B cell (primary cell): ENCODE measurements at regions not wholly inside any gene's neighbourhood (a gene's known extent, or its start where the extent isn't known, plus 50 kb on each side); places are given as distances from the start of the nearest gene placed in this dataset.

Source experiments
- ATAC-seq: fragments of 200-7000 bp; cut with Tn5 transposase; one replicate; pipeline ENCODE4 v1.10.0; 2021; ENCODE audit warnings: low read depth, mild to moderate bottlenecking, moderate number of reproducible peaks, moderate library complexity
- CTCF ChIA-PET: fragments of 350-600 bp; sonication (Branson Sonifier 250); formaldehyde crosslinking; loops from one replicate; lab custom pipeline; 2021; ENCODE audit warnings: antibody characterized with exemption, inconsistent platforms; lab: Charles Lee
- POLR2A ChIA-PET: fragments of 350-600 bp; sonication (Branson Sonifier 250); formaldehyde crosslinking; loops from one replicate; lab custom pipeline; 2021; ENCODE audit warnings: antibody characterized with exemption; lab: Charles Lee
- DNase-seq: peaks from one replicate; pipeline ENCODE4 v3.0.0; 2013
- H2AFZ ChIP-seq: 2 replicates; pipeline ENCODE4 v1.6.1; 2012; ENCODE audit warnings: mild to moderate bottlenecking, low read depth, low read length; ENCODE audit not compliant: insufficient read depth, poor library complexity, severe bottlenecking
- H3K27ac ChIP-seq, 2 donors: 1 replicate in 1 of 2; 2 replicates in 1 of 2; pipeline ENCODE4 v1.5.1; 2012 to 2013; ENCODE audit warnings: low read length in 2 of 2, mild to moderate bottlenecking in 2 of 2, moderate library complexity in 1 of 2
- H3K27me3 ChIP-seq, 4 experiments: fragments of 200-600 bp in 1 of 4; sonication (generic) in 1 of 4; replicated peaks in 1 of 4; 1 replicate in 2 of 4; 2 replicates in 2 of 4; pipeline versions ENCODE4 v1.6.1 to v1.7.0; 2013 to 2016; ENCODE audit warnings: low read length in 3 of 4, mild to moderate bottlenecking in 2 of 4, mixed read lengths in 1 of 4, moderate library complexity in 1 of 4; ENCODE audit not compliant: insufficient read depth in 4 of 4, control insufficient read depth in 3 of 4; ENCODE audit errors: control extremely low read depth in 1 of 4
- H3K36me3 ChIP-seq, 2 experiments: replicated peaks in 1 of 2; 1 replicate in 1 of 2; 2 replicates in 1 of 2; pipeline versions ENCODE4 v1.6.1 to v1.7.1; 2013; ENCODE audit warnings: low read length in 1 of 2; ENCODE audit not compliant: insufficient read depth in 2 of 2, control insufficient read depth in 1 of 2; ENCODE audit errors: control extremely low read depth in 1 of 2, extremely low read depth in 1 of 2
- H3K4me1 ChIP-seq, 2 donors: fragments of 200-600 bp in 1 of 2; sonication (generic) in 1 of 2; 1 replicate in 1 of 2; 2 replicates in 1 of 2; pipeline versions ENCODE4 v1.5.1 to v1.6.1; 2013 to 2017; ENCODE audit warnings: low read length in 2 of 2; ENCODE audit not compliant: control insufficient read depth in 2 of 2, insufficient read depth in 2 of 2
- H3K4me2 ChIP-seq: replicated peaks from 2 replicates; pipeline ENCODE3; 2012; ENCODE audit warnings: mild to moderate bottlenecking, low read depth, low read length; ENCODE audit not compliant: poor library complexity, severe bottlenecking
- H3K4me3 ChIP-seq, 5 experiments: fragments of 200-600 bp in 1 of 5; sonication (generic) in 1 of 5; 1 replicate in 3 of 5; 2 replicates in 2 of 5; pipeline versions ENCODE4 v1.5.1 to v1.7.0; 2011 to 2016; ENCODE audit warnings: low read length in 4 of 5, mild to moderate bottlenecking in 4 of 5, low read depth in 2 of 5, control low read depth in 1 of 5, moderate library complexity in 1 of 5; ENCODE audit not compliant: insufficient read depth in 1 of 5; ENCODE audit errors: control extremely low read depth in 1 of 5, extremely low read depth in 1 of 5
- H3K79me2 ChIP-seq: fragments of 200-600 bp; sonication (generic); one replicate; pipeline ENCODE4 v1.6.0; 2016; ENCODE audit warnings: low read length; ENCODE audit not compliant: control insufficient read depth, insufficient read depth
- H3K9ac ChIP-seq: fragments of 200-600 bp; sonication (generic); 2 replicates; pipeline ENCODE4 v1.6.1; 2017; ENCODE audit warnings: mild to moderate bottlenecking, low read length, moderate library complexity
- H3K9me3 ChIP-seq, 3 donors: one replicate each; pipeline versions ENCODE4 v1.6.1 to v1.7.1; 2013; ENCODE audit warnings: low read length in 2 of 3; ENCODE audit not compliant: control insufficient read depth in 2 of 3, insufficient read depth in 1 of 3; ENCODE audit errors: control extremely low read depth in 1 of 3
- H4K20me1 ChIP-seq: 2 replicates; pipeline ENCODE4 v1.6.0; 2012; ENCODE audit warnings: mild to moderate bottlenecking, low read length; ENCODE audit not compliant: insufficient read depth, control insufficient read depth, poor library complexity, severe bottlenecking
- H3K27ac Mint-ChIP-seq: one replicate; pipeline ENCODE4 v1.8.0; 2021; ENCODE audit warnings: mixed read lengths
- H3K27me3 Mint-ChIP-seq: one replicate; pipeline ENCODE4 v1.8.0; 2021; ENCODE audit warnings: mixed read lengths
- H3K4me1 Mint-ChIP-seq: one replicate; pipeline ENCODE4 v1.8.0; 2021; ENCODE audit warnings: mixed read lengths
- H3K4me3 Mint-ChIP-seq: one replicate; pipeline ENCODE4 v1.8.0; 2021; ENCODE audit warnings: mixed read lengths
- H3K9me3 Mint-ChIP-seq: one replicate; pipeline ENCODE4 v1.8.0; 2022; ENCODE audit warnings: mixed read lengths; ENCODE audit not compliant: insufficient read depth
- CTCF ChIP-seq: fragments of 200-600 bp; IDR thresholded peaks from one replicate; pipeline ENCODE4 v1.8.0; 2022; ENCODE audit warnings: antibody characterized with exemption, mild to moderate bottlenecking
- EZH2 ChIP-seq: IDR thresholded peaks from 2 replicates; pipeline ENCODE4 v1.6.1; 2012; ENCODE audit warnings: borderline replicate concordance, low read depth, mild to moderate bottlenecking, moderate library complexity, low read length; ENCODE audit not compliant: insufficient read depth, poor library complexity, severe bottlenecking
- WGBS: methylation state at CpG from one replicate; pipeline ENCODE4 v1.1.5; 2013; ENCODE audit warnings: missing lambda C conversion rate; ENCODE audit not compliant: insufficient coverage; 5-methylcytosine and 5-hydroxymethylcytosine counted together
- intact Hi-C: fragments of 100-400 bp; cut with micrococcal nuclease; formaldehyde crosslinking; loops from one replicate; pipeline ENCODE4 v1.10.0; 2022

- Mint-ChIP-seq H3K4me3 (no peak overlapping the region), H3K27me3 (peaks cover 3% of the 10 kb centered on the region)
- no peak for DNase-seq
Measured at GRCh38 chr2:173808718-173809117, 156.5 kb downstream of the SP3 start.

GRCh38 chr2:173812321-173812720, 152.9 kb downstream of the SP3 start:
- peaks cover 8% of the 10 kb centered on the region for H3K4me1 Mint-ChIP-seq
- intact Hi-C loops: no loop called here
- H2AFZ ChIP-seq: no peak overlapping the region
- no peak overlapping the region for H3K27ac Mint-ChIP-seq
- no peaks in the 10 kb centered on the region for H3K27me3 ChIP-seq
- TF ChIP-seq EZH2 (no peak), CTCF (no peak)
- H3K4me3 ChIP-seq: no peak overlapping the region
- ChIA-PET CTCF (no interaction called here), POLR2A (no interaction called here)
- no peak overlapping the region for H3K4me2 ChIP-seq
- 100% methylated on average over 1 of the region's 1 CpG for WGBS
- peaks cover 3% of the 10 kb centered on the region for H3K27me3 Mint-ChIP-seq
- H4K20me1 ChIP-seq: no peaks in the 10 kb centered on the region
- no peaks in the 10 kb centered on the region for H3K36me3 ChIP-seq
- peaks cover 5 to 9% of the 10 kb centered on the region in 2 donors for H3K4me1 ChIP-seq
- ATAC-seq: no peak
- H3K9me3 ChIP-seq: peaks cover 0 to 11% (median 1%) of the 10 kb centered on the region in 3 donors
- DNase-seq: no peak
- no peaks in the 10 kb centered on the region for H3K9me3 Mint-ChIP-seq
- no peaks in the 10 kb centered on the region for H3K79me2 ChIP-seq
- H3K4me3 Mint-ChIP-seq: no peak overlapping the region
- H3K27ac ChIP-seq: no peak overlapping the region
- no peak overlapping the region for H3K9ac ChIP-seq

More at GRCh38 chr2:173808718-173809117, 156.5 kb downstream of the SP3 start:
- H3K36me3 ChIP-seq: no peaks in the 10 kb centered on the region
- no peaks in the 10 kb centered on the region for H3K79me2 ChIP-seq
- no peak for ATAC-seq
- peaks cover 0 to 11% (median 0%) of the 10 kb centered on the region in 3 donors for H3K9me3 ChIP-seq
- no peak overlapping the region for H3K27ac ChIP-seq
- CTCF ChIA-PET: no interaction called here
- no peak overlapping the region for H3K4me3 ChIP-seq
- no peaks in the 10 kb centered on the region for H3K9me3 Mint-ChIP-seq
- no peak for TF ChIP-seq CTCF
- TF ChIP-seq EZH2: no peak
- no peak overlapping the region for H2AFZ ChIP-seq
- H3K4me1 Mint-ChIP-seq: peaks cover 8% of the 10 kb centered on the region
- intact Hi-C loops: no loop called here
- H3K9ac ChIP-seq: no peak overlapping the region
- WGBS: 43% methylated on average over 2 of the region's 2 CpGs
- no peaks in the 10 kb centered on the region for H3K27me3 ChIP-seq
- POLR2A ChIA-PET: no interaction called here
- H4K20me1 ChIP-seq: no peaks in the 10 kb centered on the region
- no peak overlapping the region for H3K4me2 ChIP-seq
- peaks cover 5 to 9% of the 10 kb centered on the region in 2 donors for H3K4me1 ChIP-seq
- H3K27ac Mint-ChIP-seq: no peak overlapping the region
